Right ventricle myocardium inferior (tissue), 1 donor: ENCODE measurements at regions not wholly inside any gene's neighbourhood (a gene's known extent, or its start where the extent isn't known, plus 50 kb on each side); places are given as distances from the start of the nearest gene placed in this dataset.

ENCODE experiments used
- ATAC-seq: fragments of 200-7000 bp; cut with Tn5 transposase; one replicate; pipeline ENCODE4 v1.9.1; 2020; ENCODE audit warnings: mild to moderate bottlenecking, moderate library complexity
- DNase-seq: peaks from one replicate; pipeline ENCODE4 v3.0.0; 2021; ENCODE audit errors: missing footprints
- intact Hi-C: fragments of 100-400 bp; cut with DNase I; formaldehyde crosslinking; loops from one replicate; pipeline ENCODE4 v1.11.0; 2022
- donor health status: DM: no; HTN: yes; CAD: no; lungs with severe emphysema.

DNA sequence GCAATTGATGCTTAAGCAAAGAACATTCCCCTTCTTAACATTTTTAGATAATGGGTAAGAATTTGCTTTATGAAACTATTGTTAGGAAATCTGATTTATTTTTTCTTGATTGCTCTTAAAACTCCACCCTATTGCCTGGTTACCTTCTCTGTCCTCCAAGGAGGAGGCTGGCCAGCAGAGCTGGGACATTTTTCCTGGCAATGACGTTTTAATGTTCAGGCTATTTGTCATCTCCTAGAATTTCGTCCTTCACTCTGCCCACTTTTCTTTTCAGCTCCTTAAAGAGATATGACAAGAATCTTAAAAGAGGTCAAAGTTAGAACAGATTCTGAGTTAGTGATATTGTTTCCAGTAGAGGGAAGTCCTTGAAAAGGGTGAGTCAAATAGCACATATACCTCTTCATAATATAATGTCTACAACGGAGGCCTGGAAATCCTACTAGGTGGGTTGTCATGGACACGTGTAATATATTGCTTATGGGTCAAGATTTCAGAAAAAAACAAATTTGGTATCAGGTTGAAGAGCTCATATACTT lies 141.0 kb downstream of the CMPK2 start:
- intact Hi-C loops: no loop called here
- ATAC-seq (no peak), DNase-seq (no peak)

GRCh38 chr2:6728156-6728555 lies 137.6 kb downstream of the CMPK2 start:
- DNase-seq (no peak), ATAC-seq (no peak)
- intact Hi-C loops: no loop called here

DNA sequence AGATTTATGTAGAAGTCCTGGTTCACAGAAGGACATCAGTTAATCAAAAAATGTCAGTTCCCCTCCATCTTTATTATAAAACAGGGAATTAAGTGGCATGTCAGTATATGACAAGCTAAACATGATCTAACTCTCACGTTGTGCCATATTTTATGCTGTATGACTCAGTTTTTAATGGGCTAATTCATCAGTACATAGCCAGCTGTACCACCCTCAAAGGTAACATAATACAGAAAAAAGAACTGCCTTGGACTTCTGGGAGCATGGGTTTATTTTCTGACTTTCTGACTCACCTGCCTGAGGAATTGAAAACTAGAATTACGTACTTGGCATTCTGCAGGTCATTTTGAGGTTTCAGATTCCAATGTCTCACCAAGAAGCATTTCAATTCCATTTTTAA lies 135.7 kb downstream of the CMPK2 start:
- DNase-seq (no peak), ATAC-seq (no peak)
- intact Hi-C loops: no loop called here

- ATAC-seq (no peak), DNase-seq (no peak)
- intact Hi-C loops: no loop called here
Measured at GRCh38 chr2:6730649-6731532, 134.8 kb downstream of the CMPK2 start.

GRCh38 chr2:6739547-6739946 lies 126.2 kb downstream of the CMPK2 start:
- DNase-seq (no peak), ATAC-seq (no peak)
- intact Hi-C loops: no loop called here

DNA sequence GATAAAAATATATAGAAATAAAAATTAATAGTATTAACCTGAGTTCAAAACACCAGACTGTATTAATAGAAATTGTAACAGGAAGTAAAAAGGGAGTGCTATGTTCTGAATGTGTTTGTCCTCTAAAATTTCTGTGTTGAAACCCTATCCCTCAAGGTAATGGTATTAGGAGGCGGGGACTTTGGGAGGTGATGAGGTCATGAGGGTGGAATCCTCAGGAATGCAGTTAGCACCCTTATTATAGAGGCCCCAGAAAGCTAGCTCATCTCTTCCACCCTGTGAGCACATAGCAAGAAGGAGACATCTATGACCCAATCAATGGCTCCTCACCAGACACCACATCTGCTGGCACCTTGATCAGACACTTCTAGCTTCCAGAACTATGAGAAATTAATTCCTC lies 124.5 kb downstream of the CMPK2 start:
- intact Hi-C loops: no loop called here
- no peak for DNase-seq
- no peak for ATAC-seq

GRCh38 chr2:6744038-6744437 lies 121.7 kb downstream of the CMPK2 start:
- ATAC-seq (no peak), DNase-seq (no peak)
- intact Hi-C loops: no loop called here

GRCh38 chr2:6747433-6747832 lies 118.3 kb downstream of the CMPK2 start:
- intact Hi-C loops: no loop called here
- DNase-seq (no peak), ATAC-seq (no peak)

- intact Hi-C loops: no loop called here
Measured at GRCh38 chr2:6748406-6749067, 117.2 kb downstream of the CMPK2 start.

DNA sequence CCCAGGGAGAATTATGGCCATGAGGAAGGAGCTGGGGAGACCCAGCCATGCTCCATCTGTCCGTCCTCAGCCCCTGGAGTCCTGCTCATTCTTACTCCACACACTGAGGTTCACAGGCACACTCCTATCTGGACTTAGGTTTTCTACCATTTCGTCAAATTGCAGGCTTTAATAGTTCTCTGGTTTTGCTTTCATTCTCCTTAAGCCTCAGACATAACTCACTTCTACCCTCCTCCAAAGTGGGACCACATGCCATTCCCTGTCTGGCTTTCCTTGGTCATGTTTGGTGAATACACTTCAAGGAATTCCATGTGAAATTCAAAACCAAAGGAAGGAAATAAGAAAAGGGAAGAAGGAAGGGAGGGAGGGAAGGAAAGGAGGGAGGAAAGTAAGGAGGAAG lies 115.7 kb downstream of the CMPK2 start:
- no peak for DNase-seq
- intact Hi-C loops: no loop called here
- ATAC-seq: no peak

More at GRCh38 chr2:6748406-6749067, 117.2 kb downstream of the CMPK2 start:
- no peak for ATAC-seq
- DNase-seq: no peak

GRCh38 chr2:6750411-6751158 lies 115.1 kb downstream of the CMPK2 start:
- intact Hi-C loops: no loop called here
- no peak for DNase-seq
- ATAC-seq: no peak

GRCh38 chr2:6754419-6754818 lies 111.3 kb downstream of the CMPK2 start:
- intact Hi-C loops: no loop called here
- ATAC-seq (no peak), DNase-seq (no peak)

GRCh38 chr2:6755456-6755855 lies 110.3 kb downstream of the CMPK2 start:
- ATAC-seq: no peak
- intact Hi-C loops: no loop called here
- DNase-seq: no peak

DNA sequence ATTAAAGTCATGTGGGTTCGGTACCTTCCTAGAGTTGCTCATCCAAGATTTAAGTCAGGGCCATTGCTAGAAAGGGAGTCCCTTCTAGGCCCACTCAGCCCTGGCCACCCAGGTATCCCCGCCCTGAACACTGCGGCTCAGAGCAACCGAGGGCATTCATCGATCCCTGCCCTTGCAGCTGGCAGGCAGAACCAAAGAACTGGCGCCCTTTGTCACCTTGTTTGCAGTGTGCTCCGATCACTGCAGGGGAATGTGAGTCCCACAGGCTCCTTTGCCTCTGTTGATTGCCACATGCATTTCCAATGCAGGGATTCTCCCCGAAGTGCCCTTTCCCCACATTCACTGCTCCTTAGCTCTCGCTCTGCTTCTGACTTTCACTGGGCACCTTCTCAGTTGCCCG lies 108.5 kb downstream of the CMPK2 start:
- ATAC-seq (no peak), DNase-seq (no peak)
- intact Hi-C loops: no loop called here

DNA sequence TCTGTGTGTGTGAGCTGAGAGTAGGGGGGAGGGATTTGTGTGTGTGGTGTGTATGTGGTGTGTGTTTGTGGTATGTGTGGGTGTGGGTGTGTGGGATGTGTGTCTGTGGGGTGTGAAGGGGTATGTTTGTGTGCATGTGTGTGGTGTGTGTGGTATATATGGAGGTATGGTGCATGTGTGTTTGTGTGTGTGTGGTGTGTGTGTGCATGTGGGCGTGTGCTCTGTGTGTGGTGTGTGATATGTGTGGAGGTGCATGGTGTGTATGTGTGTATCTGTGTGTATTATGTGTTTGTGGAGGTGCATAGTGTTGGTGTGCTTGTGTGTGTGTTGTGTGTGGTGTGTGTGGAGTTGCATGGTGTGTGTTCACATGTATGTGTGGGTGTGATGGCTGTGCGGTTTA lies 106.0 kb downstream of the CMPK2 start:
- intact Hi-C loops: no loop called here
- DNase-seq (no peak), ATAC-seq (no peak)

- no peak for DNase-seq
- ATAC-seq: no peak
- intact Hi-C loops: no loop called here
Measured at GRCh38 chr2:6760132-6760531, 105.6 kb downstream of the CMPK2 start.

DNA sequence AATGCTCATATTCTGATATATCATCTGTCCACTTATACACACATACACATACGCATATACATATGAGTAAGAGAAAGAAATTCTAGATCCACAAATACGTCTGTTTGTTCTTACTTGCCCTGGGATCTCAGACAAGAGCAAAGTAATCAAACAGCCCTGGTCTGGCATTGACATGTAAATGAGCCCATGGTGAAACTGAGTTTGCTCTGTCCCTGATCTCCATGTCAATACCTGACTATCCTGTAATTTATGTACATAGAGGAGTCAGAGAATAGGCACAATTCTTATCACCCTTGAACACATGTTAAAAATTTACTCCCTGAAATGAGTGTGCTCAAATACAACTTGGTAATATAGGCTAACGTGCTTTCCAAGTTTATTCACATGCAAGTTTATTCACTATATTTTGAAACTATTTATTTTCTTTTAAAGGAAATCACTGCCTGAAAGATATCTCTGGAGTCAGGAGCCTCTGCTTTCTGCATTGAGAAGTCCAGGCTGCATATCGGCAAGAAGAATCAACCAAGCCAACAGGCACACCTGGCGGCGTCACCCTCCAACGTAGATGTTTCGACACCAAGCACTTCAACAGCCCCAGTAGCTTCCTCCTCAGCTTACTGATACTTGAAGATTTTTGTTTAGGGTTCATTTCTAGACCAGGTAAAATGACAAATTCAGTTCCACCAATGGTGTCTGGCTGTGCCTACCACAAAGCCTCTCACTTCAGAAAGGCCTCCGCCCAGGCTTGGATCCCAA lies 100.6 kb downstream of the CMPK2 start:
- intact Hi-C loops: no loop called here
- ATAC-seq (no peak), DNase-seq (no peak)

DNA sequence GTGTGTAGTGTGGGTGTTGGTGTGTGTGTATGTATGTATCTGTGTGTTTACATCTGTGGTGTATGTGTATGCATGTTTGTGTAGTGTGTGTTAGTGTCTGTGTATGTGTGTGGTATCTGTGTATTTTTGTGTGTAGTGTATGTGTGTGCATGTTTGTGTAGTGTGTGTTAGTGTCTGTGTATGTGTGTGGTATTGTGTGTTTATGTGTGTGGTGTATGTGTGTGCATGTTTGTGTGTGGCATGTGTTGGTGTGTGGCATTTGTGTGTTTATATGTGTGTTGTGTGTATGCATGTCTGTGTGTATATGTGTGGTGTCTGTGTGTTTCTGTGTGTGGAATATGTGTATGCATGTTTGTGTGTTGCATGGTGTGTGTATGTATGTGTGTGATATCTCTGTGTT lies 96.4 kb downstream of the CMPK2 start:
- ATAC-seq (no peak), DNase-seq (no peak)
- intact Hi-C loops: no loop called here

DNA sequence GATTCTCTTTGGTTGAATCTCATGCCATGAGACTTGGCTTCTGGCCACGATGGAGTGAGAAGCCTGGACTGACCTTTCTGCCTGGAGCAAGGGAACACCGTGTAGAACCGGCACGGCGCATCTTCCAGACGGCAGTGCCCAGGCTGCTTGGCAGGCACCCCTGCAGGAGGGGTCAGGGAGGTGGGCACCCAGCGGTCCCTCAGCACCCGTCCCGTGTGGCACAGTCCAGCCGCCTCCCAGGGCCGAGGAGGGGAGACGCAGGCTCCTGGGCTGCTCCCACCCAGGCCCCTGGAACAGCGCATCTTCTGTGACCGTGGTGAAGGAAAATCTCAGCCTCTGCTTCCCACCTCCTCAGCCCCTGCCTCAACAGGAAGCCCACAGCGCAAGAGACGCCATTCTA lies 95.7 kb downstream of the CMPK2 start:
- ATAC-seq: no peak
- no peak for DNase-seq
- intact Hi-C loops: no loop called here
